Bronchial epithelial cell (primary cell): ENCODE measurements at regions not wholly inside any gene's neighbourhood (a gene's known extent, or its start where the extent isn't known, plus 50 kb on each side); places are given as distances from the start of the nearest gene placed in this dataset.
"Not testable (repeated sequence)": the region's sequence is repeated elsewhere in the genome, so short reads cannot be mapped to it uniquely, and the experiment has no call there.

Experiments used
- DNase-seq: peaks from one replicate; pipeline ENCODE4 v3.0.0-alpha.2; 2010; ENCODE audit warnings: low read depth
- FAIRE-seq: peaks from 2 replicates; lab custom pipeline; 2011; peaks lifted over from hg19 to GRCh38; lab: Jason Lieb, UNC
- H3K27me3 ChIP-seq: 2 replicates; pipeline ENCODE4 v1.5.1; 2011; ENCODE audit warnings: low read length; ENCODE audit not compliant: control insufficient read depth, insufficient read depth
- H3K36me3 ChIP-seq: 2 replicates; pipeline ENCODE4 v1.5.1; 2011; ENCODE audit warnings: low read length; ENCODE audit not compliant: control insufficient read depth, insufficient read depth
- H3K4me3 ChIP-seq: 2 replicates; pipeline ENCODE4 v1.5.1; 2011; ENCODE audit warnings: mild to moderate bottlenecking, low read depth, low read length, control low read depth
- CTCF ChIP-seq: IDR thresholded peaks from 2 replicates; pipeline ENCODE4 v1.5.1; 2011; ENCODE audit warnings: mild to moderate bottlenecking, moderate library complexity, low read length, control low read depth, inconsistent platforms; ENCODE audit not compliant: insufficient read depth, severe bottlenecking

DNA sequence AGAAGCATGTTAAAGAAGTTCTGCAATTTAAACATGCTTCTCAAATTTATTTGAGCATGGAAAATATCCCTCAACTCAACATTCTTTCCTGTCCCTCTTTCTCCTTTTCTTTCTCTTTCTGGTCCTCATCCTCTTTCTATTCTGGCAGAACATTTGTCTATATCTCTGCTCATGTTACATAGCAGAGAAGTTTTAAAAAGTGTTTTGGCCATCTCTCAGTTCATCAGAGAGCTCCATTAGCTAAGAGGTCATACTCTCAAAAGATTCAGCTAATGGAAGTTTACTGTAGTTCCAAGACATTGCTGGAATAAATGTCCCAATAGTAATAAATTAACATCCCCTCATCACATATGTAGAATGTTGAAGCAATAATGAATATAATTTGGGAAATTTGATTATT, 53.5 kb downstream of the XCL2 start:
- no peak for TF ChIP-seq CTCF
- no peaks in the 10 kb centered on the region for H3K27me3 ChIP-seq
- H3K4me3 ChIP-seq = no peak overlapping the region
- no peaks in the 10 kb centered on the region for H3K36me3 ChIP-seq
- FAIRE-seq (no peak), DNase-seq (no peak)

DNA sequence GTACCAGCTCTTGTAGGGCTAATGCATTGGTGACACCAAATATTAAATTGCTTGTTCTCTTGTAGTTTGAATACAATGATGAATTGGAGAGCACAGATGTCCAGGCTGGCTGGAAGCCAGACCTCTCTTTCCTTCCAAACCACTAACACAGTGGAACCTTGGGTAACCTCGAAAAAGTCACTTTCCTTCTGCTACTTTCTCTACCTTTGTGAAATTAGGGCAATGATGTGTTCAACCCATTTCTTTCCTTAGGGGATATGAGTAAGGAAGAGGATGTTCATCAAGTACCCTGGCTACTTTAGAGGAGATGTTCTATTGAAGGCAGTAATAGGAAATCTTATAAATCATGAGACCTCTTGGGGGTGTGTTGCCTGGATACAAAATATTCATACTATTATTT, 55.7 kb downstream of the XCL2 start:
- Histone ChIP-seq H3K36me3 (no peaks in the 10 kb centered on the region), H3K27me3 (no peaks in the 10 kb centered on the region), H3K4me3 (no peak overlapping the region)
- FAIRE-seq (no peak), DNase-seq (peak; percentile 55)
- no peak for TF ChIP-seq CTCF

DNA sequence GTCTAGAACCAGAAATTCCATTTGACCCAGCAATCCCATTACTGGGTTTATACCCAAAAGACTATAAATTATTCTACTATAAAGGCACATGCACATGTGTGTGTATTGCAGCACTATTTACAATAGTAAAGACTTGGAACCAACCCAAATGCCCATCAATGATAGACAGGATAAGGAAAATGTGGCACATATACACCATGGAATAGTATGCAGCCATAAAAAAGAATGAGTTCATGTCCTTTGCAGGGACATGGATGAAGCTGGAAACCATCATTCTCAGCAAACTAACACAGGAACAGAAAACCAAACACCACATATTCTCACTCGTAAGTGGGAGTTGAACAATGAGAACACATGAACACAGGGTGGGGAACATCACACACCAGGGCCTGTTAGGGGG, 57.0 kb downstream of the XCL2 start:
- not testable (repeated sequence) for FAIRE-seq, DNase-seq, H3K27me3 ChIP-seq, H3K4me3 ChIP-seq, H3K36me3 ChIP-seq

DNA sequence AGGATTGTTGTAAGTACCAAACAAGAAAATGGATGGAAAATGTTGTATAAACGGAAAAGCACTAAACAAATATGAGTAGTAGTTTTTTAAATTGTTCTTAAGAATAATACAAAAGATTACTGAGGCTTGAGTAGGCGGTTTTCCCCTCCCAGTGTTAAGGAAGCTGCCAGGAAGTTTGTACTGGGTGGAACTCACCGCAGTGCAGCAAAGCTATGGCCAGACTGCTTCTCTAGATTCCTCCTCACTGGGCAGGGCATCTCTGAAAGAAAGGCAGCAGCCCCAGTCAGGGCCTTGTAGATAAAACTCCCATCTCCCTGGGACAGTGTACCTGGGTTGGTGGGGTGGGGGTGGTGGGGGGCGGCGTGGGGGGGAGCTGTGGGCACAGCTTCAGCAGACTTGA, 58.7 kb downstream of the XCL2 start:
- no peak for TF ChIP-seq CTCF
- Histone ChIP-seq H3K36me3 (no peaks in the 10 kb centered on the region), H3K4me3 (no peak overlapping the region), H3K27me3 (no peaks in the 10 kb centered on the region)
- DNase-seq (peak; percentile 57), FAIRE-seq (no peak)

DNA sequence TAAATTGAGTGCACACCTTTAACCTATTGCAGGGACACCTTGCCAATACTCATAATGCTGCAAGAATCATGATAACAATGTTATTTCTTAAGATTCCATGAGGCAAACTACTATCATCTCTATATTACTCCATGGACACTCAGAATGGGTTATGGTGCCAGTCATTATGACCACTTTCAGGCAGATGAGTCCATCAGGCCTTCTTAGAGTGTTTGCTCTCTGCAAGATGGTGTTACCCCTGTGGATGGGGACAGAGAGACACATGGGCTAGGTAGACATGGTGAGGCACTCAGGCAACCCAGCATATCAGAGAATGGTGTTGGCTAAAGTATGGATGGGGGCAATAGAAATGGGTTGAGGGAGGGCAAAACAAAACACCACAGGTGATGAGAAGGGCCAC, 59.7 kb downstream of the XCL2 start:
- FAIRE-seq (no peak), DNase-seq (no peak)
- TF ChIP-seq CTCF = no peak
- no peaks in the 10 kb centered on the region for H3K27me3 ChIP-seq
- H3K36me3 ChIP-seq = no peaks in the 10 kb centered on the region
- no peak overlapping the region for H3K4me3 ChIP-seq

DNA sequence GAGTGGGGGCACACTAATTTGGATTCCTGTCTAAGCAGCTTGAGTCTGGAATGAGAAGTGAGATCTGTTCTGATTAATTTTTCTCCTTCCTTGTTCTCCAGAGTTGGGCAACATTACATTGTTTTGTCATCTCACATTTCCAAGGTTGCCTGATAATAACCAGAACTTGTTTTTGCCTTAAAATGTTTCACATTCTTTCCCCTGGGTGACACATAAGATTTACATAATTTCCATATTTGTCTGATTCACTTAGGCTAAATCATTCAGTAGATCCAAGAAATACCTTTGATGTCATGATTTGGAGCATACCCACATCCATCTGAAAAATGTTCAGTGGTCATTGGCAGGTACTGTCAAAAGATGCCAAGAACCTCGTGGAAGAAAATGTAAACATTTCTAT, 60.3 kb downstream of the XCL2 start:
- no peak overlapping the region for H3K4me3 ChIP-seq
- no peak for TF ChIP-seq CTCF
- FAIRE-seq = no peak
- no peaks in the 10 kb centered on the region for H3K36me3 ChIP-seq
- peak; percentile 95 for DNase-seq
- H3K27me3 ChIP-seq = no peaks in the 10 kb centered on the region
